Activated CD4-positive, alpha-beta T cell treated with anti-CD3 and anti-CD28 coated beads, Interleukin-2, amount 10 ng/mL, durations not matched to agents 7 days and 5 days (primary cell): ENCODE measurements at regions not wholly inside any gene's neighbourhood (a gene's known extent, or its start where the extent isn't known, plus 50 kb on each side); places are given as distances from the start of the nearest gene placed in this dataset.

ENCODE experiments used
- CTCF ChIA-PET: fragments of 350-600 bp; sonication (Branson Sonifier 250); formaldehyde crosslinking; loops from one replicate; lab custom pipeline; 2021; ENCODE audit warnings: antibody characterized with exemption; lab: Charles Lee
- POLR2A ChIA-PET: fragments of 350-600 bp; sonication (Branson Sonifier 250); formaldehyde crosslinking; loops from one replicate; lab custom pipeline; 2021; ENCODE audit warnings: antibody characterized with exemption; lab: Charles Lee
- DNase-seq: peaks from one replicate; pipeline ENCODE4 v3.0.0-alpha.2; 2020
- H3K27ac Mint-ChIP-seq: one replicate; pipeline ENCODE4 v1.8.0; 2021; ENCODE audit warnings: mild to moderate bottlenecking, moderate library complexity, mixed read lengths
- H3K27me3 Mint-ChIP-seq: one replicate; pipeline ENCODE4 v1.8.0; 2021; ENCODE audit warnings: mixed read lengths
- H3K36me3 Mint-ChIP-seq: one replicate; pipeline ENCODE4 v1.8.0; 2021; ENCODE audit warnings: low read depth, mixed read lengths
- H3K4me1 Mint-ChIP-seq: one replicate; pipeline ENCODE4 v1.8.0; 2021; ENCODE audit warnings: mixed read lengths
- H3K4me3 Mint-ChIP-seq: one replicate; pipeline ENCODE4 v1.8.0; 2021; ENCODE audit warnings: mild to moderate bottlenecking, moderate library complexity, mixed read lengths
- H3K9me3 Mint-ChIP-seq: one replicate; pipeline ENCODE4 v1.8.0; 2021; ENCODE audit warnings: mixed read lengths

- Mint-ChIP-seq H3K4me1 (no peaks in the 10 kb centered on the region), H3K9me3 (no peaks in the 10 kb centered on the region), H3K36me3 (no peaks in the 10 kb centered on the region), H3K27me3 (no peaks in the 10 kb centered on the region), H3K27ac (no peak overlapping the region), H3K4me3 (no peak overlapping the region)
- POLR2A ChIA-PET, result no interaction called here
- DNase-seq, result no peak
- CTCF ChIA-PET, result interaction anchor here (0.6 kb wide), 1 partner anchor 83 kb away, joined by 3 read pairs; no protein-coding TSS in a partner anchor
These were observed 197.4 kb upstream of the TBL1X start for GRCh38 chrX:9267415-9267814.

- H3K27me3 Mint-ChIP-seq, result no peaks in the 10 kb centered on the region
- no peak for DNase-seq
- ChIA-PET POLR2A (no interaction called here), CTCF (no interaction called here)
- H3K36me3 Mint-ChIP-seq, result no peaks in the 10 kb centered on the region
- no peaks in the 10 kb centered on the region for H3K9me3 Mint-ChIP-seq
- H3K4me1 Mint-ChIP-seq, result no peaks in the 10 kb centered on the region
- H3K27ac Mint-ChIP-seq, result no peak overlapping the region
- no peak overlapping the region for H3K4me3 Mint-ChIP-seq
These were observed 195.7 kb upstream of the TBL1X start for GRCh38 chrX:9269134-9269533.

- Mint-ChIP-seq H3K27me3 (no peaks in the 10 kb centered on the region), H3K4me1 (no peaks in the 10 kb centered on the region), H3K4me3 (no peak overlapping the region), H3K27ac (no peak overlapping the region), H3K9me3 (no peaks in the 10 kb centered on the region), H3K36me3 (no peaks in the 10 kb centered on the region)
- ChIA-PET CTCF (interaction anchor here (0.8 kb wide), 1 partner anchor 41 kb away, joined by 3 read pairs; no protein-coding TSS in a partner anchor), POLR2A (no interaction called here)
- no peak for DNase-seq
These were observed 192.9 kb upstream of the TBL1X start for GRCh38 chrX:9271789-9272525.

DNA sequence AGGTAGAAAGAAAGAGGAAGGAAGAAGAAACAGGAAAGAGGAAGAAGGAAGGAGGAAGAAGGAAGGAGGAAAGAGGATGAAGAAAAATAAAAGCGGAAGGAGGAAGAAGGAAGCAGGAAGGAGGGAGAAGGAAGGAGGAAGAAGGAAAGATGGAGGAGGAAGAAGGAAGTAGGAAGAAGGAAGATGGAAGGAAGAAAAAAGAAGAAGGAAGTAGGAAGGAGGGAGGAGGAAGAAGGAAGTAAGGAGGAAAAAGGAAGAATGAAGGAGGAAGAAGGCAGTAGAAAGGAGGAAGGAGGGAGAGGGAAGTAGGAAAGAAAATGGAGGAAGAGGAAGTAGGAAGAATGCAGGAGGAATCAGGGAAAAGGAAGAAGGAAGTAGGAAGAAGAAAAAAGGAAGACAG lies 191.1 kb upstream of the TBL1X start:
- no peak for DNase-seq
- H3K9me3 Mint-ChIP-seq, result peaks cover 2% of the 10 kb centered on the region
- CTCF ChIA-PET, result no interaction called here
- no peak overlapping the region for H3K4me3 Mint-ChIP-seq
- no peaks in the 10 kb centered on the region for H3K27me3 Mint-ChIP-seq
- H3K4me1 Mint-ChIP-seq, result peaks cover 5% of the 10 kb centered on the region
- peaks cover 2% of the 10 kb centered on the region for H3K36me3 Mint-ChIP-seq
- no peak overlapping the region for H3K27ac Mint-ChIP-seq
- POLR2A ChIA-PET, result no interaction called here

DNA sequence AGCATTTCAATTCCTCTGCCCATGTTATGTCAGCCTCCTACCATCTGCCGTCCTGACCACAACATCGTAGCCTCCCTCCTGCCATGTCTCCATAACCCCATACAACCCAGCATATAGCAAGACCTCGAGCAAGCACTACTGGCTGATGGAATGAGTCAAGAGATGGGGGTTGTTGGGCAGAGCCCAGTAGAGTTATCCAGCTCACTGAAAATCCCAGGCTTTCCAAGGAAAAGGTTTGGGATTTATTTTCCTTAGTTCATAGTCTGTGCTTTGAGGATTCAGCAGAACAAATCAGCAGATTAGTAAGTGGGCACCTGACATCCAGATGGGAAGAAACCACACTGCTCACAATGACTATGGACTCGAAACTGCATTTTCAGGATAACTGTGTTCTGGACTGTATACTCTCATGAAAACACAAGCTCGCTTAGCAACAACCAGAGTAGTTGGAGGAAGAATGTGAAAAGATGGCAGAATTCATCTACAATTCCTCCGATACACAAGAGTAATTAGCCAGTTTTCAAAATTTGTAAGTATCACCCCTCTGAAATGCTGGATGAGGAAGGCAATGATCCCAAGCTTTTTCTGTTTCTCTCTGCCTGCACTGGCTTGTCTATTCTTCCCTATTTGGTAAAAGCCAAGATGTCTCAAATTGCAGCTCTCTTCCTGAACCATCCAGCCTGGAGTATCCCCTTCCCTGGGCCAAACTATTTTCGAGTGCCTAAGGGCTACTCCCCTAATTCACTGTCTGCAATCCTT lies 186.2 kb upstream of the TBL1X start:
- peak overlapping the region; percentile 88 for H3K27ac Mint-ChIP-seq
- H3K9me3 Mint-ChIP-seq, result peaks cover 4% of the 10 kb centered on the region
- H3K36me3 Mint-ChIP-seq, result peaks cover 5% of the 10 kb centered on the region
- H3K27me3 Mint-ChIP-seq, result no peaks in the 10 kb centered on the region
- peak overlapping the region; percentile 30 for H3K4me3 Mint-ChIP-seq
- peaks cover 28% of the 10 kb centered on the region for H3K4me1 Mint-ChIP-seq
- DNase-seq, result no peak
- ChIA-PET POLR2A (interaction anchor here (0.6 kb wide), 1 partner anchor 52 kb away, joined by 3 read pairs; no protein-coding TSS in a partner anchor), CTCF (interaction anchor here (0.5 to 1.7 kb wide), 2 partner anchors 17 to 938 kb away, joined by 3 to 5 read pairs; no protein-coding TSS in a partner anchor)

GRCh38 chrX:9279234-9279544 lies 185.7 kb upstream of the TBL1X start:
- Mint-ChIP-seq H3K27ac (peak overlapping the region; percentile 88), H3K9me3 (peaks cover 4% of the 10 kb centered on the region), H3K36me3 (peaks cover 5% of the 10 kb centered on the region), H3K4me1 (peaks cover 28% of the 10 kb centered on the region), H3K4me3 (peak overlapping the region; percentile 30), H3K27me3 (no peaks in the 10 kb centered on the region)
- CTCF ChIA-PET, result interaction anchor here (0.5 to 1.7 kb wide), 2 partner anchors 17 to 938 kb away, joined by 3 to 5 read pairs; no protein-coding TSS in a partner anchor
- POLR2A ChIA-PET, result interaction anchor here (0.6 kb wide), 1 partner anchor 52 kb away, joined by 3 read pairs; no protein-coding TSS in a partner anchor
- DNase-seq, result peak; percentile 6

DNA sequence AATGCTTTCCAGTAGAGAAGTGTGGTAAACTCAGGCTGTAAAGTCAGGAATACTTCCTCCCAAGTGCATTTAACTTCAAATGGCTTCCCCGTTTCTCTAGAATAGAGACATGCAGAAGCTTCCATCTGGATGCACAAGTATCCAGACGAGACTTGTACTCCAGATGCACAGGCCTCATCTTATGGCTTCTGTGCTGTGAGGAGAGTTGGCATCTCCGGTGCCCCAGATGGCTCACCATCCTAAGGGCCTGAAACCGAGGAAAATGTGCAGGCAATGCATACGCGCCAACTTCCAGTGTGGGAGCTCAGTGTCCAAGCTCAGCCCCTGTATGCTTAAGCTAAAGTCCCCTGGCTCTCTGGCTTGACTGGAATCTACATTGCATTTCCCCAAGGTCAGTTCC lies 184.0 kb upstream of the TBL1X start:
- peaks cover 4% of the 10 kb centered on the region for H3K9me3 Mint-ChIP-seq
- no peak overlapping the region for H3K4me3 Mint-ChIP-seq
- no peaks in the 10 kb centered on the region for H3K27me3 Mint-ChIP-seq
- DNase-seq, result no peak
- H3K36me3 Mint-ChIP-seq, result peaks cover 5% of the 10 kb centered on the region
- POLR2A ChIA-PET, result no interaction called here
- CTCF ChIA-PET, result interaction anchor here (1.8 kb wide), 1 partner anchor 8 kb away, joined by 3 read pairs; no protein-coding TSS in a partner anchor
- H3K27ac Mint-ChIP-seq, result no peak overlapping the region
- peaks cover 35% of the 10 kb centered on the region for H3K4me1 Mint-ChIP-seq

DNA sequence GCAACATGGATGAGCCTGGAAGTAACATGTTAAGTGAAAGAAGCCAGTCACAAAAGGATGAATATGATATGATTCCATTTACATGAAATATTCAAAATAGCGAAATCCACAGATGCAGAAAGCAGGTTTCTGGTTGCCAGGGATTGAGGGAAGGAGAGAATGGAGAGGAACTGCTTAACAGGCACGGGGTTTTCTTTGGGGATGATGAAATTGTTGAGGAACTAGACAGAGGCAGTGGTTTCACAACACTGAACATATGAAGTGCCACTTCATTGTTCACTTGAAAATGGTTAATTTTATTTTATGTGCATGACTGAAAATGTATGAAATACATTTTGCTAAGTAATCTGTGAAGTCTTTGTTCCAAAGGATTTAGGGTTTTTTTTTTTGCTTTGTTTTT lies 182.5 kb upstream of the TBL1X start:
- POLR2A ChIA-PET, result no interaction called here
- H3K27me3 Mint-ChIP-seq, result no peaks in the 10 kb centered on the region
- H3K9me3 Mint-ChIP-seq, result peaks cover 4% of the 10 kb centered on the region
- no peak overlapping the region for H3K4me3 Mint-ChIP-seq
- DNase-seq, result no peak
- H3K36me3 Mint-ChIP-seq, result peaks cover 5% of the 10 kb centered on the region
- peaks cover 39% of the 10 kb centered on the region for H3K4me1 Mint-ChIP-seq
- CTCF ChIA-PET, result no interaction called here
- no peak overlapping the region for H3K27ac Mint-ChIP-seq

- Mint-ChIP-seq H3K4me3 (no peak overlapping the region), H3K27ac (no peak overlapping the region), H3K4me1 (peaks cover 26% of the 10 kb centered on the region), H3K9me3 (peaks cover 2% of the 10 kb centered on the region), H3K27me3 (no peaks in the 10 kb centered on the region), H3K36me3 (no peaks in the 10 kb centered on the region)
- ChIA-PET CTCF (no interaction called here), POLR2A (no interaction called here)
- no peak for DNase-seq
These were observed 179.5 kb upstream of the TBL1X start for GRCh38 chrX:9285342-9285771.

GRCh38 chrX:9286234-9286633 lies 178.6 kb upstream of the TBL1X start:
- no peak for DNase-seq
- ChIA-PET CTCF (no interaction called here), POLR2A (no interaction called here)
- no peaks in the 10 kb centered on the region for H3K36me3 Mint-ChIP-seq
- no peaks in the 10 kb centered on the region for H3K27me3 Mint-ChIP-seq
- no peak overlapping the region for H3K4me3 Mint-ChIP-seq
- H3K27ac Mint-ChIP-seq, result no peak overlapping the region
- H3K4me1 Mint-ChIP-seq, result peaks cover 26% of the 10 kb centered on the region
- peaks cover 2% of the 10 kb centered on the region for H3K9me3 Mint-ChIP-seq

- Mint-ChIP-seq H3K4me1 (no peaks in the 10 kb centered on the region), H3K9me3 (peaks cover 2% of the 10 kb centered on the region), H3K4me3 (no peak overlapping the region), H3K36me3 (no peaks in the 10 kb centered on the region), H3K27me3 (peaks cover 5% of the 10 kb centered on the region), H3K27ac (no peak overlapping the region)
- DNase-seq, result no peak
- CTCF ChIA-PET, result no interaction called here
- POLR2A ChIA-PET, result no interaction called here
These were observed 173.2 kb upstream of the TBL1X start for GRCh38 chrX:9291629-9292028.

- Mint-ChIP-seq H3K27me3 (peaks cover 5% of the 10 kb centered on the region), H3K4me1 (no peaks in the 10 kb centered on the region), H3K9me3 (no peaks in the 10 kb centered on the region), H3K27ac (no peak overlapping the region), H3K4me3 (no peak overlapping the region), H3K36me3 (no peaks in the 10 kb centered on the region)
- ChIA-PET POLR2A (no interaction called here), CTCF (no interaction called here)
- no peak for DNase-seq
These were observed 171.8 kb upstream of the TBL1X start for GRCh38 chrX:9293051-9293496.

- DNase-seq, result no peak
- CTCF ChIA-PET, result no interaction called here
- POLR2A ChIA-PET, result no interaction called here
- Mint-ChIP-seq H3K27me3 (peaks cover 5% of the 10 kb centered on the region), H3K36me3 (no peaks in the 10 kb centered on the region), H3K27ac (no peak overlapping the region), H3K9me3 (no peaks in the 10 kb centered on the region), H3K4me3 (no peak overlapping the region), H3K4me1 (no peaks in the 10 kb centered on the region)
These were observed 171.0 kb upstream of the TBL1X start for GRCh38 chrX:9293903-9294302.
